ENCODE measurements at regions not wholly inside any gene's neighbourhood (a gene's known extent, or its start where the extent isn't known, plus 50 kb on each side); places are given as distances from the start of the nearest gene placed in this dataset.

DNA sequence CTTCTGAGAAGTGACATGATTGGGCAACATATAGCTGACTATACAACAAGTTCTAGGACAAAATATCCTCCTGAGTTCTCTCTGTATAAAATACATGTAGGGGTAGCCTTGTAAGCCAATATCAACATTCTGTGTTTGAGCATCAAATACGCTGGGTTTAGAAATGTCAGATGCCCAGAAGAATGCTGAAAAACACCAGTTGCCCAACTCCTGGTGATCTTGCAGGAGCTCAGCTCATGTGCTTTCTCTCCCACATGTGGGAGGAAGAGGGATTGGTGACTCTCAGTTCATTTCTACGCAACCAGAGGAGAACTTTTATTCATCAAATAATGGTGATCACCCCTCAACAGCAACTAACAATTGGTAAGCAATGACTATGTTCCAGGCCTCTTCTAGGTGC lies 810.9 kb upstream of the ACO1 start:
- Mint-ChIP-seq H3K4me1 (ENCODE audit: low read depth, unreplicated experiment) (no peaks in the 10 kb centered on the region), H3K9me3 (ENCODE audit: unreplicated experiment) (no peaks in the 10 kb centered on the region), H3K27me3 (ENCODE audit: insufficient read depth, unreplicated experiment) (no peaks in the 10 kb centered on the region), H3K4me3 (ENCODE audit: unreplicated experiment) (no peak overlapping the region), H3K36me3 (ENCODE audit: insufficient read depth, unreplicated experiment) (no peaks in the 10 kb centered on the region), H3K27ac (ENCODE audit: unreplicated experiment) (no peak overlapping the region)
- intact Hi-C loops (cut with micrococcal nuclease; ENCODE audit: unreplicated experiment), result no loop called here
- BruUV-seq (replicated peaks), result no TSS peak
- Histone ChIP-seq H3K4me3 (ENCODE audit: low read depth, low read length) (no peak overlapping the region), H3K4me1 (no peaks in the 10 kb centered on the region), H3K9me3 (no peaks in the 10 kb centered on the region), H3K27me3 (replicated peaks; ENCODE audit: control insufficient read depth, insufficient read depth, low read length) (no peaks in the 10 kb centered on the region), H3K36me3 (ENCODE audit: control insufficient read depth, insufficient read depth, low read length) (no peaks in the 10 kb centered on the region)
- ChIA-PET CTCF (no interaction called here), POLR2A (no interaction called here)
- no peak for DNase-seq
- TF ChIP-seq, protein P1, sequence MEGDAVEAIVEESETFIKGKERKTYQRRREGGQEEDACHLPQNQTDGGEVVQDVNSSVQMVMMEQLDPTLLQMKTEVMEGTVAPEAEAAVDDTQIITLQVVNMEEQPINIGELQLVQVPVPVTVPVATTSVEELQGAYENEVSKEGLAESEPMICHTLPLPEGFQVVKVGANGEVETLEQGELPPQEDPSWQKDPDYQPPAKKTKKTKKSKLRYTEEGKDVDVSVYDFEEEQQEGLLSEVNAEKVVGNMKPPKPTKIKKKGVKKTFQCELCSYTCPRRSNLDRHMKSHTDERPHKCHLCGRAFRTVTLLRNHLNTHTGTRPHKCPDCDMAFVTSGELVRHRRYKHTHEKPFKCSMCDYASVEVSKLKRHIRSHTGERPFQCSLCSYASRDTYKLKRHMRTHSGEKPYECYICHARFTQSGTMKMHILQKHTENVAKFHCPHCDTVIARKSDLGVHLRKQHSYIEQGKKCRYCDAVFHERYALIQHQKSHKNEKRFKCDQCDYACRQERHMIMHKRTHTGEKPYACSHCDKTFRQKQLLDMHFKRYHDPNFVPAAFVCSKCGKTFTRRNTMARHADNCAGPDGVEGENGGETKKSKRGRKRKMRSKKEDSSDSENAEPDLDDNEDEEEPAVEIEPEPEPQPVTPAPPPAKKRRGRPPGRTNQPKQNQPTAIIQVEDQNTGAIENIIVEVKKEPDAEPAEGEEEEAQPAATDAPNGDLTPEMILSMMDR (IDR thresholded peaks at IDR 0.05; ENCODE audit: insufficient read depth in 1 of 2, low read depth in 1 of 2, low read length in 1 of 2, severe bottlenecking in 1 of 2, unreplicated experiment in 1 of 2), result no peak

DNA sequence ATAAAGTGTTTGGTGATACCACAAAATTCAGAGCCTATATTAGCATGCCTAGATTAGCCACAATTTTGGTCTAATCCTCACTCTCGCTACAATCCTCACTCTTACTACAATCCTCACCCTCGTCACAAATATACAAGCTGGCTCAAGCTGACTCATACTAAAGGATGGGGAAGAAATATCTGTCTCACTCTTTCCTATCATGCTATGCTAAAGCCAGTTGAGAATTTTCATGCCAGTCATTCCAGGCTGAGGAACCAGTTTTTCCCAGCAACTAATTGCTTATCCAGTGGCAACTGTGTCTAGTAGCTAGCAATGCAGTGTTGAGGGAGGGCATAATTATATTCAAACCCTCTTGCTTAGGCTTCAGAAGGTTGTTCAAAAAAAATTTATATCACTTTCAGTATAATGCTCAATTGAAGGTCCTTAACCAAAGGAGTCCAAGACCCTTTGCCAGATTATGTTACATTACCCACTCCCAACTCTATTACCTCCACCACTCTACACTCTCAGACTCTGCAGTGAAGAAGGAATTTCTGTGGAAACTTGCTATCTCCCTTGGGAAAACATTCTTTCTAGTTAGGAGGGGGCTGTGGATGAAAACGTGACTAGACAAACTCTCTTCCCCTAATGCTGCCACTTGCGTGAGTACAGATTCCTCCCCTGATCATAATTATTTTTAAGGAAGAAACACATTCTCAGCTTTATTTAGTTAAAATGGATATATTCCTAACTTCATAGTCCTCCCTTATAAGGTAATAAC lies 810.3 kb upstream of the ACO1 start:
- intact Hi-C loops (cut with micrococcal nuclease; ENCODE audit: unreplicated experiment), result no loop called here
- no TSS peak for BruUV-seq (replicated peaks)
- no peak for DNase-seq

DNA sequence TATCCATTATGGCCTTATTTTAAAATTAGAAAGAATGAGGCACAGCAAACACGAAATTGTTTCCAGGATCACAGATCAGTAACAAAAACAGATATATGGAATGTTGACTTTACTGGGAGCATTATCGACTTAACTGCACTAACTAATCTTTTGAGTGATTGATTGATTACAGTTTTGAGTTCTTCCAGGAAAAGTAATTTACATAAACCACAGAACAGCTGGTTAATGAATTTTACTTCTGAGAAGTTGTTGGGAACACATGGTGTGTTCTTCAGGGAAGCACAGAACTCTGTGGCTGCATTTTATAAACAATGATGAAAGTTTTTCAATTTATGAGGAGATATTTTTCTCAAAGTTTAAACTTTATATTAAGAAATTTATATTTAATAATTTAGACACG lies 802.4 kb upstream of the ACO1 start:
- POLR2A ChIA-PET, result no interaction called here
- no peak overlapping the region for H3K27ac Mint-ChIP-seq (ENCODE audit: unreplicated experiment)

More for the DNA sequence above, 810.3 kb upstream of the ACO1 start:
- H3K27me3 ChIP-seq (replicated peaks; ENCODE audit: control insufficient read depth, insufficient read depth, low read length), result no peaks in the 10 kb centered on the region
- ChIA-PET CTCF (no interaction called here), POLR2A (no interaction called here)
- no peaks in the 10 kb centered on the region for H3K4me1 ChIP-seq
- no peak overlapping the region for H3K4me3 ChIP-seq (ENCODE audit: low read depth, low read length)
- TF ChIP-seq, protein P1 (IDR thresholded peaks at IDR 0.05; ENCODE audit: insufficient read depth in 1 of 2, low read depth in 1 of 2, low read length in 1 of 2, severe bottlenecking in 1 of 2, unreplicated experiment in 1 of 2), result no peak
- Mint-ChIP-seq H3K4me3 (ENCODE audit: unreplicated experiment) (no peak overlapping the region), H3K27me3 (ENCODE audit: insufficient read depth, unreplicated experiment) (no peaks in the 10 kb centered on the region), H3K9me3 (ENCODE audit: unreplicated experiment) (no peaks in the 10 kb centered on the region), H3K27ac (ENCODE audit: unreplicated experiment) (no peak overlapping the region), H3K36me3 (ENCODE audit: insufficient read depth, unreplicated experiment) (no peaks in the 10 kb centered on the region), H3K4me1 (ENCODE audit: low read depth, unreplicated experiment) (no peaks in the 10 kb centered on the region)
- no peaks in the 10 kb centered on the region for H3K36me3 ChIP-seq (ENCODE audit: control insufficient read depth, insufficient read depth, low read length)
- H3K9me3 ChIP-seq, result no peaks in the 10 kb centered on the region

More for the DNA sequence above, 802.4 kb upstream of the ACO1 start:
- intact Hi-C loops (cut with micrococcal nuclease; ENCODE audit: unreplicated experiment), result no loop called here
- no peaks in the 10 kb centered on the region for H3K9me3 Mint-ChIP-seq (ENCODE audit: unreplicated experiment)
- H3K4me1 ChIP-seq, result no peaks in the 10 kb centered on the region
- TF ChIP-seq, protein P1 (IDR thresholded peaks at IDR 0.05; ENCODE audit: insufficient read depth in 1 of 2, low read depth in 1 of 2, low read length in 1 of 2, severe bottlenecking in 1 of 2, unreplicated experiment in 1 of 2), result no peak
- BruUV-seq (replicated peaks), result no TSS peak
- no peak overlapping the region for H3K4me3 Mint-ChIP-seq (ENCODE audit: unreplicated experiment)
- H3K4me3 ChIP-seq (ENCODE audit: low read depth, low read length), result no peak overlapping the region
- no peaks in the 10 kb centered on the region for H3K27me3 ChIP-seq (replicated peaks; ENCODE audit: control insufficient read depth, insufficient read depth, low read length)
- H3K36me3 ChIP-seq (ENCODE audit: control insufficient read depth, insufficient read depth, low read length), result no peaks in the 10 kb centered on the region
- H3K36me3 Mint-ChIP-seq (ENCODE audit: insufficient read depth, unreplicated experiment), result no peaks in the 10 kb centered on the region
- no peaks in the 10 kb centered on the region for H3K9me3 ChIP-seq
- CTCF ChIA-PET, result no interaction called here
- DNase-seq, result no peak
- H3K4me1 Mint-ChIP-seq (ENCODE audit: low read depth, unreplicated experiment), result no peaks in the 10 kb centered on the region
- H3K27me3 Mint-ChIP-seq (ENCODE audit: insufficient read depth, unreplicated experiment), result no peaks in the 10 kb centered on the region
